ENCODE measurements at regions not wholly inside any gene's neighbourhood (a gene's known extent, or its start where the extent isn't known, plus 50 kb on each side); places are given as distances from the start of the nearest gene placed in this dataset.

DNA sequence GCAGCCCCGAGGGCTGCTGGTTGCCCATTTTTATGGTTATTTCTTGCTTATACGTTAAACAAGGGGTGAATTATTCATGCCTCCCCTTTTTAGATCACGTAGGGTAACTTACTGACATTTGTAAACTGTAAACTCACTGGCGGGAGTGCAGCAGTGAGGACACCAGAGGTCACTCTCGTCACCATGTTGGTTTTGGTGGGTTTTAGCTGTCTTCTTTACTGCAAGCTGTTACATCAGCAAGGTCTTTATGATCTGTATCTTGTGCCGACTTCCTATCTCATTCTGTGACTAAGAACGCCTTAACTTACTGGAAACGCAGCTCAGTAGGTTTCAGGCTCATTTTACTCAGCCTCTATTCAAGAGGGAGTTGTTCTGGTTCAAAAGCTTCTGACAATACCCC, 155.0 kb upstream of the PRDM9 start:
- H2AFZ ChIP-seq = no peak overlapping the region
- no peak for TF ChIP-seq EZH2 (IDR thresholded peaks at IDR 0.05; ENCODE audit: borderline replicate concordance)
- TF ChIP-seq, protein P1, sequence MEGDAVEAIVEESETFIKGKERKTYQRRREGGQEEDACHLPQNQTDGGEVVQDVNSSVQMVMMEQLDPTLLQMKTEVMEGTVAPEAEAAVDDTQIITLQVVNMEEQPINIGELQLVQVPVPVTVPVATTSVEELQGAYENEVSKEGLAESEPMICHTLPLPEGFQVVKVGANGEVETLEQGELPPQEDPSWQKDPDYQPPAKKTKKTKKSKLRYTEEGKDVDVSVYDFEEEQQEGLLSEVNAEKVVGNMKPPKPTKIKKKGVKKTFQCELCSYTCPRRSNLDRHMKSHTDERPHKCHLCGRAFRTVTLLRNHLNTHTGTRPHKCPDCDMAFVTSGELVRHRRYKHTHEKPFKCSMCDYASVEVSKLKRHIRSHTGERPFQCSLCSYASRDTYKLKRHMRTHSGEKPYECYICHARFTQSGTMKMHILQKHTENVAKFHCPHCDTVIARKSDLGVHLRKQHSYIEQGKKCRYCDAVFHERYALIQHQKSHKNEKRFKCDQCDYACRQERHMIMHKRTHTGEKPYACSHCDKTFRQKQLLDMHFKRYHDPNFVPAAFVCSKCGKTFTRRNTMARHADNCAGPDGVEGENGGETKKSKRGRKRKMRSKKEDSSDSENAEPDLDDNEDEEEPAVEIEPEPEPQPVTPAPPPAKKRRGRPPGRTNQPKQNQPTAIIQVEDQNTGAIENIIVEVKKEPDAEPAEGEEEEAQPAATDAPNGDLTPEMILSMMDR (IDR thresholded peaks at IDR 0.05; ENCODE audit: poor library complexity) = peak; percentile 38
- H3K36me3 ChIP-seq (replicated peaks; ENCODE audit: insufficient read depth, low read depth) = no peaks in the 10 kb centered on the region
- no peaks in the 10 kb centered on the region for H3K9me2 ChIP-seq (replicated peaks; ENCODE audit: insufficient read depth)
- no peak overlapping the region for H3K4me3 ChIP-seq
- WGBS (ENCODE audit: low lambda C conversion rate, missing lambda C conversion rate) = 33% methylated on average over 8 of the region's 8 CpGs
- peak; percentile 32 for DNase-seq (ENCODE audit: low spot score)
- no peaks in the 10 kb centered on the region for H3K79me2 ChIP-seq
- no peaks in the 10 kb centered on the region for H3K9me3 ChIP-seq (ENCODE audit: low read depth)
- no peak overlapping the region for H3K27ac ChIP-seq
- H3K4me2 ChIP-seq = no peak overlapping the region
- no peaks in the 10 kb centered on the region for H3K4me1 ChIP-seq (ENCODE audit: insufficient read depth)
- H3K27me3 ChIP-seq = no peaks in the 10 kb centered on the region
- H4K20me1 ChIP-seq (ENCODE audit: insufficient read depth, poor library complexity, severe bottlenecking) = no peaks in the 10 kb centered on the region

DNA sequence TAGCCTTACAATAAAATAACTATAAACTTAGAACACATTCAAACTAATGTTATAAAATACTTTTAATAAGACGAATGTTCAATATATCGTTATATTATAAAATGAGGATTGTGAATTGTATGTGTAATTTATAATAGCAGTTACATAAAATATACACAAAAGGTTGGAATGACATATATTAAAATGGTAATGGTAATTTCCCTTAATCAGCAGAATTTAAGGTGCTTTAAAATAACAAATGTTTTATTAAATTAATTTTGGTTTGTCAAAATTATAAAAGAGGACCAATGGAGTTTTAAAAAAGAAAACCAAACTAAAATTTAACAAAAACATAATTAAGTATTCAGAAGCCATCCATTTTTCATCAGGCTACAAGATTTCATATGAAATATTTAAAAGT, 164.3 kb upstream of the PRDM9 start:
- no peaks in the 10 kb centered on the region for H3K36me3 ChIP-seq (replicated peaks; ENCODE audit: insufficient read depth, low read depth)
- TF ChIP-seq EZH2phosphoT487 (IDR thresholded peaks at IDR 0.05; ENCODE audit: low read depth, severe bottlenecking, unreplicated experiment) (no peak), EZH2 (IDR thresholded peaks at IDR 0.05; ENCODE audit: borderline replicate concordance) (no peak)
- TF ChIP-seq, protein P1 (IDR thresholded peaks at IDR 0.05; ENCODE audit: poor library complexity) = no peak
- no peak for DNase-seq (ENCODE audit: low spot score)
- no peak overlapping the region for H3K27ac ChIP-seq
- H3K9me2 ChIP-seq (replicated peaks; ENCODE audit: insufficient read depth) = no peaks in the 10 kb centered on the region
- H2AFZ ChIP-seq = no peak overlapping the region
- no peaks in the 10 kb centered on the region for H3K27me3 ChIP-seq
- no peaks in the 10 kb centered on the region for H3K4me1 ChIP-seq (ENCODE audit: insufficient read depth)
- H3K4me2 ChIP-seq = no peak overlapping the region
- no peaks in the 10 kb centered on the region for H3K79me2 ChIP-seq
- no peaks in the 10 kb centered on the region for H4K20me1 ChIP-seq (ENCODE audit: insufficient read depth, poor library complexity, severe bottlenecking)
- no peak overlapping the region for H3K4me3 ChIP-seq
- WGBS (ENCODE audit: low lambda C conversion rate, missing lambda C conversion rate) = 82% methylated on average over 2 of the region's 2 CpGs
- no peaks in the 10 kb centered on the region for H3K9me3 ChIP-seq (ENCODE audit: low read depth)

DNA sequence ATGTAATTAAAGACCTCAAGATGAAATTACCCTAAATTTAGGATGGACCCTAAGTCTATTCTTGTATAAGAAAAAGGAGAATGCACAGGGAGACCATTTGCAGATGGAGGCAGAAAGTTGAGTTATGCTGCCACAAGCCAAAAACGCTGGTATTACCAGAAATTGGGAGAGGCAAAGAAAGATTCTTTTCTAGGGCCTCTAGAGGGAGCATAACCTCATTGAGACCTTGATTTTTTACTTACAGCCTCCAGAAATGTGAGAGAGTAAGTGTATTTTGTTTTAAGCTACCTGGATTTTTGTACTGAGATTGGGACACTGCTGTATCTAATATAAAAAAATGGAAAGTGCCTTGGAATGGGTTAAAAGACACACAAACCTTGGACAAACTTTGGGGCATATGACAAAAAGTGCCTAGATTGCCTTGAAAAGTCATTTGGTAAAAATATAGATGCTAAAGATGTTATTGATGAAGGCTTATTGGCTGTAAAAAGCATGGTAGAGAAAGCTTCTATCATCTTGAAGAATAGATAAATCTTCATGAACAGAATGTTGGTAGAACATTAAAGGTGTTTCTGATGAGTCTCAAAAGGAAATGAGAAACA, 174.7 kb upstream of the PRDM9 start:
- H3K9me2 ChIP-seq (replicated peaks; ENCODE audit: insufficient read depth) = no peaks in the 10 kb centered on the region
- H2AFZ ChIP-seq = no peak overlapping the region
- no peak overlapping the region for H3K4me3 ChIP-seq
- H3K27ac ChIP-seq = no peak overlapping the region
- no peaks in the 10 kb centered on the region for H3K27me3 ChIP-seq
- H4K20me1 ChIP-seq (ENCODE audit: insufficient read depth, poor library complexity, severe bottlenecking) = no peaks in the 10 kb centered on the region
- H3K4me1 ChIP-seq (ENCODE audit: insufficient read depth) = no peaks in the 10 kb centered on the region
- H3K9me3 ChIP-seq (ENCODE audit: low read depth) = no peaks in the 10 kb centered on the region
- 9% methylated on average over 1 of the region's 1 CpG for WGBS (ENCODE audit: low lambda C conversion rate, missing lambda C conversion rate)
- no peaks in the 10 kb centered on the region for H3K79me2 ChIP-seq
- no peak overlapping the region for H3K4me2 ChIP-seq
- TF ChIP-seq, protein P1 (IDR thresholded peaks at IDR 0.05; ENCODE audit: poor library complexity) = peak; percentile 44
- TF ChIP-seq EZH2 (IDR thresholded peaks at IDR 0.05; ENCODE audit: borderline replicate concordance) = no peak
- no peaks in the 10 kb centered on the region for H3K36me3 ChIP-seq (replicated peaks; ENCODE audit: insufficient read depth, low read depth)
- DNase-seq (ENCODE audit: low spot score) = peak; percentile 18

DNA sequence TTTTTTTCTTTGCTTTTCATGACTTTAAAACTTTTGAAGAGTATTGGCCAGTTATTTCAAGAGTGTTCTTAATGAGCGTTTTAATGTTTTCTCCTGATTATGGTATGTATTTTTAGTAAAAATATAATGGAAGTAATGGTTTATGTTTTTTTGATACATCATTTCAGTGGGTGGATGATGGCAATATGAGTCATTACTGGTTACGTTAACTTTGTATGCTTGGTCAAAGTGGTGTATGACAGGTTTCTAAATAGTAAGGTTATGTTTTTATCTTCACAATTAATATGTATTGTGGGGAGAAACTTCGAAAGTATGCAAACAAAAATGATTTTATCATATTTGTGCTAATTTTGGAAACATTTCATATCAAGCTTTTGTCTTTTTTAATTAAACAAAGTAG, 176.7 kb upstream of the PRDM9 start:
- no peaks in the 10 kb centered on the region for H3K9me3 ChIP-seq (ENCODE audit: low read depth)
- H3K4me1 ChIP-seq (ENCODE audit: insufficient read depth) = no peaks in the 10 kb centered on the region
- H3K4me2 ChIP-seq = no peak overlapping the region
- H3K9me2 ChIP-seq (replicated peaks; ENCODE audit: insufficient read depth) = no peaks in the 10 kb centered on the region
- DNase-seq (ENCODE audit: low spot score) = no peak
- WGBS (ENCODE audit: low lambda C conversion rate, missing lambda C conversion rate) = 76% methylated on average over 3 of the region's 3 CpGs
- H4K20me1 ChIP-seq (ENCODE audit: insufficient read depth, poor library complexity, severe bottlenecking) = no peaks in the 10 kb centered on the region
- TF ChIP-seq EZH2 (IDR thresholded peaks at IDR 0.05; ENCODE audit: borderline replicate concordance) (no peak), EZH2phosphoT487 (IDR thresholded peaks at IDR 0.05; ENCODE audit: low read depth, severe bottlenecking, unreplicated experiment) (no peak)
- TF ChIP-seq, protein P1 (IDR thresholded peaks at IDR 0.05; ENCODE audit: poor library complexity) = no peak
- H3K36me3 ChIP-seq (replicated peaks; ENCODE audit: insufficient read depth, low read depth) = no peaks in the 10 kb centered on the region
- no peaks in the 10 kb centered on the region for H3K27me3 ChIP-seq
- H3K4me3 ChIP-seq = no peak overlapping the region
- H3K79me2 ChIP-seq = no peaks in the 10 kb centered on the region
- H3K27ac ChIP-seq = no peak overlapping the region
- H2AFZ ChIP-seq = no peak overlapping the region

Measured in hepatocyte (in vitro differentiated cells).